IPS-NIHi11 (cell line): ENCODE measurements at regions not wholly inside any gene's neighbourhood (a gene's known extent, or its start where the extent isn't known, plus 50 kb on each side); places are given as distances from the start of the nearest gene placed in this dataset.

Experiments
- DNase-seq: peaks from one replicate; pipeline ENCODE4 v3.0.0; 2012; ENCODE audit warnings: mixed read lengths, low spot score

- DNase-seq: peak; percentile 42
Observed at GRCh38 chr5:176711883-176712282, 64.6 kb downstream of the TSPAN17 start.

DNA sequence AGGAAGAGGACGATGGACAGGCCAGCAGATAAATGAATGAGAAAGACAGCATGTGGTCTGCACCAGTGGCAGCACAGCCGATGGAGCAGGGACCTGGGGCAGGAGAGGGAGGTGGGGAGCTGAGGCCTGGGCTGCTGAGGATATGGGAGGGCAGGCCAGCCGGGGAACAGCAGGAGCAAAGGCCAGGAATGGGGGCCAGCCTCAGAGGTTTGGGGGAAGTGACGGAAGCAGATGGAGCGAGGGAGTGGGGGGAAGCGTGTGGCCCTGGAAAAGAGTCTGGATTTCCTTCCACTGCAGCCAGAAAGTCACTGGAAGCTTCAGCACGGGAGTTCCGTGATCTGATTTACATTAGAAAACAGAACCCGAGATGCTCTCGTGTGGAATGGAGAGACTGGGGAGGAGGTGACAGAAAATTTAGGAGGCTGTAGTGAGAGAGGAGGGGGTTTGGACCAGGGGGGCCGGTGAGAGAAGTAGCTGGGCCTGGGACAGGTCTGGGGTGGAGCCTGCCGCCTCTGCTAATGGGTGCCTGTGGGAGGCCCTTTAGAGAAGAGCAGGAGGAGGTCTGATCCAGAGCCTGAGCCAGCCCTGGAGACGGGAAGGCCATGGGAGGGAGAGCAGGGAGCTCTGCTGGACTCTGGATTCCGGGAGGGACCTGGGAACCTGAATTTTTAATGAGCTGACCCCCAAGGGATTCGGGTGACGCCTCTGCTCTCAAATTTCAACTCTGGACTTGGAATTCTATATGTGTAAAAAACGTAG lies 65.4 kb downstream of the TSPAN17 start:
- peak; percentile 41 for DNase-seq

DNA sequence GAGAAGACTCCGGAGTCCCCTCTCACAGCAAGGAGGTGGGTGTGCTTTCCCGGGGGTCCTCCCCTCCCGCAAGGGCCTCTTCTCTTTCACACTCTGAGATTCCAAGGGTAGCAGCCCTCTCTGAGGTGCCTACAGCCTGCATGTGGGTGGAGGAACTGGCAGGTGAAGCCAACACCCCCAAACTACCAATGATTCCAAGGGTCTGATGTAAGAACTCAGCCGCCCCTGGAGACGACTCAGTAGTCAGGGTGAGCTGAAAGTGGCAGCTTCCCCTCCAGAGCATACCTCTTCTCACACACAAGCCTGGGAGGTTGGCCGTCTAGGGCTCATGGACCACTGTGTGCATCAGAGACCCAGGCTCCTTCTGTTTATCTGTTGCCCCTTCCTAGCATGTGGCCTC lies 66.1 kb downstream of the TSPAN17 start:
- no peak for DNase-seq

DNA sequence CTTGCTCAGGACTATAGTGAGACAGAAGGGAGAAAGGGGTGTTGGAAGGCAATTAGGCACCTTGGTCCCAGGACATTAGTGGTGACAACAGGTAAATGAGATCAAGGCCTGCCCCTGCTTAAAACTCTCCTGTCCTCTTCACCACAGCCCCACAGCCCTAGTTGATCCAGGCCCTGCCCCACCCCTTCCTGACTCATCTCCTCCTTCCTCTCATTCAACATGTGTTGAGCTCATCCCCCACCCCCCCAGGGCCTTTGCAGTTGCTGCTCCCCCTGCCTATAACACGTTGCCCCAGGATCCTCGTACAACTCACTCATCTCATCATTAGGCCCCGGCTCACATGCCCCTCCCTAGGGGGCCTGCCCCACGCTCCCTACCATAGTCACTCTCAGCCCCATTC lies 66.8 kb downstream of the TSPAN17 start:
- DNase-seq: no peak

GRCh38 chr5:176716320-176716719 lies 69.0 kb downstream of the TSPAN17 start:
- DNase-seq: no peak

GRCh38 chr5:176719113-176719739 lies 71.9 kb downstream of the TSPAN17 start:
- DNase-seq: no peak

GRCh38 chr5:176721509-176721908 lies 74.2 kb downstream of the TSPAN17 start:
- DNase-seq: no peak

GRCh38 chr5:176722757-176723156 lies 75.5 kb downstream of the TSPAN17 start:
- DNase-seq: no peak

DNA sequence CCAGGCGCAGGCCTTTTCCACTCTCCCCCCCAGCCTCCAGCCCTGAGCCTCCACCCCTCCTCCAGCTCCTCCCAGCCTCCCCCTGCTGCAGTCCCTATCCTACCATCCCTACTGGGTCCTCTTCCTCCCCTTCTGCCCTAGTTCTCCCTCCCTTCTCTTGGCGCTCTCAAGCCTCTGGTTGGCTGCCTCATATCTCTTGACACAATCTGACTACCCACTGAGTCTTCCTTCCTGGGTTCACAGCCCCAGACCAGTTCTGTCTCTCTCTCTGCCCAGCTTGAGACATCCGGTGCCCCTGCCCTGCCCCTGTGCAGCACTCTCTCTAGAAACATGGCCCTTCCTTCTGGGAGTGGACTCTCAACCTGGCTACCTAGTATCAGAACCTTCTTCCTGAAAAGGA lies 76.2 kb downstream of the TSPAN17 start:
- no peak for DNase-seq

DNA sequence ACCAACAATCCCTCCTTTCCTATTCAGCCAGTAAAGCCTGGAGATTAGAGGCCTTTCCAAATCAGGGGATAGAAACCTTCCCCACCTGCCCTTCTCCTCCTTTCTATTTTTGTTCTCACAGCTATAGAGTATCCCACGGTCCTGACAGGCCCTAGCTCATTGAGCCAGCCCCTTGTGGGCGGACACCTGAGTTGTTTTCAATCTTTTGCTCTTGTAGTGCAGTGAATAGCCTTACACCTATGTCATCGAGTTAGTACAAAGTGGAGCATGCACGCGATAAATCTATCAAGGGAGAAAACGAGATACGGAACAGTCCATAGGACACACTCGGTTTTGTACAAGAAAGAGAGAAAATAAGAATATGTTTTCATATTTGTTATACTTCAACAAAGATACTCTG lies 77.2 kb downstream of the TSPAN17 start:
- DNase-seq: no peak

DNA sequence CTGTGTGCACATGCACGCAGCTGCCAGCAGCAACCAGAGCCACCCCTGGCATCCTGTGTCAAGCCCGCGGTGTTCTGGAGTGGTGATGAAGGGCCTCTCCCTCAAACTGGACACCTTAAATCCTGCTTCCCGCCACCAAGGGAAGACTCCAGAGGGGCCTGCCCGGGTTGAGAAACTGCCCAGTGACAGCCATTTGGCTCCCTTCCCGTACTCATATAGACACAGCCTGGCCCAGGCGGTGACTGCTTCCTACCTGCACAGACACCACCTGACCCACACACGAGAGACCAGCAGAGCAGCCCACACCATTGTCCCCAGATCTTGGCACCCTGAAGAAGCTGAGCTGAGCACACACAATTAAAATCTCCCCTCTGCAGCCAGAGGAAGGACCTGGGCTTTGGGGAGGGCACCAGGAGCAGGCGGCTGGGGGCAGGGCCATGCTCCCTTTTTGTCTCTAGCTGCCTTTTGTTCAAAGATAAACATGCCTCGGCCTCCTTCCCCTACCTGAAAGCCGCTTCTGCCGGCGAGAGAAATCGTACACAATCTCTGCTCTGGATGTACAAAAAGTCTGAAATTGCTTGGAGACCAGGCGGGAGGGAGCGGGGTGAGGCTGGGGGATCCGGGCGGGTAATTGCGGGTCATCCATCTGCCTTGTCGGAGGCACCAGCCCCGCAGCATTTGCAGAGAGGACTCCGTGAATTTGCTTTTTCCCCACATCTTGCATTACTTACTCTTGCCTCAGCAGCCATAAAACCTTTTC lies 78.4 kb downstream of the TSPAN17 start:
- DNase-seq: no peak

DNA sequence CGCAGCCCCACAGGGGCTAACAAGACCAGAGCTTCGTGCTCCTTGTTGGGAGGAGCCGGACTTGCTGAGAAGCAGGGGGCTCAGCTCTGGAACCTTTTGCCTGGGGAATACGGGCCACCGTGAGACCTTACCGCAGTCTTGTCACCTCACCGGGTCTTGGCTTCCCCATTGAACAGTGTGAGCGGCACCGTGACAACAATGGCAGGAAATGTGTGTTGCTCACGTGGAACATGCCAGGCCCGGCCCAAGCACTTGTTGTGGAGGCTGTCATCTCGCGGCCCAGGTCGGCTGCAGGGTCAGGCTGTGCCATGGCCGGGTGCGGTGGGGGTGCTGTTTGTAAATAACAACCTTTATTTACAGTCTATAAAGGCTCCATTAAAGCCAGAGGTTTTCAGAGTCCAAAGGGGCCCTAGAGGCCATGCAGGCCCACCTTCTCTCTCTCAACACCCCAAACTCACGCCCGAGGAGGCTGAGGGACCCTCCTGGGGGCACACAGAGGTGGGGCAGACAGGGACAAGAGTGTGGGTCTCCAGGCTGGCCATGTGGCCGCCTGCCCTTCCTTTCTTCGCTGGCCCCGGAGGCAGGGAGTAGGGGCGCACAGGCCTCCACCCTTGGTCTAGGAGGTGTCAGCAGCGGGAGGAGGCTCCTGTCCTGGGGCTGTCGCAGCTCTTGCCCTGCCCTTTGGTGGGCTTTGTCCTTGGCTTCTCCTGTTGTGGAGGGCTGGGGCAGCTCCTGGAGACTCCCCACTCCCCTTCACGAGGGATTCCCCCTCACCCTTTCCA lies 79.7 kb downstream of the TSPAN17 start:
- DNase-seq: no peak

GRCh38 chr5:176727528-176727900 lies 80.2 kb downstream of the TSPAN17 start:
- DNase-seq: no peak

DNA sequence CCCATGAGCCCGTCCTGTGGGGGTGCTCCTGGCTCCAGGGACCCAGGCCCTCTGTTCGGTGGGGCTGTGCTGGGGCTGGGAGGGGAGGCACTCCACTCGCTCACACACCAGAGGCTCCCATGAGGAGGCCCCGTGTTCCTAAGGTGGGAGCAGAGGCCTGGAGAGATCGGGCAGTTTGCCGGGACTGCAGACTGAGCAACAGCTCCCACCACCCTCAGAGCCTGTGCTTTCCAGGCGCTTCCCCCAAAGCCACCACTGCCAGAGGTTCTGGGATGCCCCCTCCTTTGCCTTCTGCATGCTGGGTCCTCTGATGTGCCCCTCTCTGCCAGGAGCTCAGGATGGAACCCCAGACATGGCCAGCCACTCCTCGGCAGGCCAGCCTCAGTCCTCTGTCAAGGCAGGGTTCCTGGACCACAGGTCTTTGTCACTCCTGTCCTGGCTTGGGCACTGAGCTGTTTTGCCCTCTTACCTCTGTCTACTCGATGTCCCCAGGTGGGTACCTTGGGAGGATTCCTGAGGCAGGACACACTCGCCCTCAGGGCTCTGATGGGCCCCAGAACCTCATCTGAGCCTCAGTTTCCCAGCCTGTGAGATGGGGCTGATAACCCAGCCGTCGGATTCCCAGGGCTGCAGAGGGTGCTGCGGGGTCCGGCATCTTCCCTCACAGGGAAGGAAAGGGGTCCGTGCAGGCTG lies 80.8 kb downstream of the TSPAN17 start:
- DNase-seq: no peak

GRCh38 chr5:176728831-176729251 lies 81.5 kb upstream of the UNC5A start:
- DNase-seq: no peak

DNA sequence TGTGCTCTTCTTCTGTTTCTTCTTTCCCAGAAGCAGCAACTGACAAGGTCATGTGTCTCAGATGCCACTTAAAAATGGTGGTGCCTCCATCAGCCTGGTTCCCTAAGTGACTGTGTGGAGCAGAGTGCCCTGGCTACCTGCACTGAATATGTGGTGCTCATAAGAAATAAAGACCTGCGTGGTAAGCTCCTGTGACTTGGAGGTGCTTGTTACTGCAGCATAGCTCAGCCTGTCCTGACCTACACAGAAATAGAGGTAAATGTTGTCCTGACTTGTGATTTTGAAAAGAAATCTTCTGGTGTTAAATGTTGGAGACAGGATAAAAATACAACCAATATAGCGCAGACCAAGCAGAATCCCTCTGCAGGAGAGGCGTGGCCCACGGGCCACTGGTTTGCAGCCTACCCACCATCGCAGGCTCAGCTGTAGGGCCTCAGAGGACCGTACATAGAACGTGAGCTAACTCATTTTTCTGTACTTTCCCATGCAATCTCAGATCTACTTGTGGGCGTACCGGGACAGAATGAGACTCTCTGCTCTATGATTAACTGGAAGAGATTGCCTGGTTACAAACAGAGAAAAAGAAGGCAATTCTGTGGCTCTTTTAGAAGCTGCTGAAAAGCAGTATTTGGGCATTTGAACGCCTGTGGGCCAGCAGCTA lies 79.4 kb upstream of the UNC5A start:
- no peak for DNase-seq

DNA sequence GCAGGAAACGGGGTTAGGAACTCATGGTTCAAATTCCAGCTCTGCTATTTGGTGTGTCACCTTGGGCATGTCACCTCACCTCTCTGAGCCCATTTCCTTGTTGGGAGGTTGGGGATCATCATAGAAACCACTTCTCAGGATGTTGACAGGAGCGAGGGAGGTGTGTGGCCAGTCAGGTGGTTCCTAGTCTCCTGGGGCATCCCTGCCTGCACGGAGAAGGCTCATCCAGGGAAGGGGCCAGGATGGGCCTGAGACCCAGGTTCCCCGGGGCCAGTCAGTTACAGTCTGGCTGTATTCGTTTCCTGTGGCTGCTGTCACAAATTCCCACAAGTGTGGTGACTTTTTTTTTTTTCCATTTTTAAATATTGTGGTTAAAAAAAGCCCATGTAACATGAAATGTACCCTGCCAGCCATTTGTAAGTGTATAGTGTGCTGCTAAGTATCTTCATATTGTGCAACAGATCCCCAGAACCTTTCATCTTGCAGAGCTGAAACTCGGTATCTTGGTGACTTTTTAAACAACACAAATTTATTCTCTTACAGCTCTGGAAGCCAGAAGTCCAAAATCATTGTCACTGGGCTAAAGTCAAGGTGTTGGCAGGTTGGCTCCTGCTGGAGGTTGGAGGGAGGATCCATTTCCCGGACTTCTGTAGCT lies 78.7 kb upstream of the UNC5A start:
- no peak for DNase-seq

DNA sequence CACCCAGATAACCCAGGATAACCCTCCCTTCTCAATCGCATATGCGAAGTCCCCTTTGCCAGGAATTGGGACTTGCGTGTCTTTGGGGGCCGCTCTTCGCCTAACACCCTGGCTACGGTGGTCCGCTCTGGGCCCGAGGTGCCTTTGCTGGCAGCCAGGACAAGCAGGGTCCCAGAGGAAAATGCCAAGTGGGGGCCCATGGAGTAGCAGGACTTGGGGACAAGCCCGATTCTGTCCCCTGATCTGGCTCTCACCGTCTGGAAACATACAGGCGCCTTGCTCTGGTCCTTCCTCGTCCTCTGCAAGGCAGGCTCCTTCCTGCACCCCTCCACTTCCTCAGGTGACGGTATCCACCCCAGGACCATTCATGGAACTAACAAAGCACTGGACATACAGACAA lies 78.1 kb upstream of the UNC5A start:
- DNase-seq: no peak

DNA sequence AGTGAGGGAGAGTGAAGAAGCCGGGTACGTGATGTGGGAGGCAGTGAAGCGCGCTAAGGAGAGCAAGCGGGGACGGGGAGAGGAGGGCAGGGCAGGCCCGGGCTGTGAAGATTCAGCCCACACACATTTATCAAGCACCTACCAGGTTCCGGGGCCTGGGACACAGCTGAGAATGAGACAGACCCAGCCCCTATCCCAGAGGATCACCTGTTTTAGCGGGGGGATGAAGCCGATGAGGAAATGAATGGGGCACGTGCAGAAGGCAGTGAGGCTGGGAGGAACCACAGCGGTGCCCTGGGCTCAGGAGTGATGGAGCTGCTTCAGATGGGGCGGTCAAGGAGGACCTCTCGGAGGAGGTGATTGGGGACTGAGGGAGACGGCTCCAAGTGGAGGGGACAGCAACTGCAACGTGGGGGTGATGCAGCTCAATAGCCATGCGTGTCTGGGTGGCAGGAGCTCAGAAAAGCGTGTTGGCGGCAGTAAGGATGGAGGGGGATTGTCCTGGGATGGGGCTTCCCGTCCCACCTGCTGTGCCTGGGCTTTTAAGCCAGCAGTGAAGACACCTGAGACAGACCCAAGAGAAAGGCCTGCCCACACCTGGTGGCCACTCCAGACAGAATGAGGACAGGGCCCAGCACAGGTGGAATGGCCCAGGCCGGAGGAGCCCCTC lies 77.5 kb upstream of the UNC5A start:
- no peak for DNase-seq
